PC-9 (cell line): ENCODE measurements at regions not wholly inside any gene's neighbourhood (a gene's known extent, or its start where the extent isn't known, plus 50 kb on each side); places are given as distances from the start of the nearest gene placed in this dataset.

ENCODE experiments used
- BruUV-seq: library from RNA; stranded (reverse); fragments of 400-500 nt; replicated peaks from 2 replicates; lab custom pipeline; 2021; lab: Mats Ljungman, UMichigan
- CTCF ChIA-PET: fragments of 300-600 bp; sonication (Branson Sonifier 250); formaldehyde crosslinking; loops from one replicate; lab custom pipeline; 2022; ENCODE audit warnings: antibody characterized with exemption; lab: Charles Lee
- POLR2A ChIA-PET: fragments of 300-600 bp; sonication (Branson Sonifier 250); formaldehyde crosslinking; loops from one replicate; lab custom pipeline; 2022; ENCODE audit warnings: antibody characterized with exemption; ENCODE audit not compliant: unreplicated experiment; lab: Charles Lee
- DNase-seq, 2 experiments: peaks; one replicate each; pipeline versions ENCODE4 v3.0.0 to v3.0.0-alpha.2; 2015 to 2022; ENCODE audit warnings: mixed read lengths in 1 of 2
- H2AFZ ChIP-seq: fragments of 200-600 bp; sonication (generic); 2 replicates; pipeline ENCODE4 v1.8.1; 2017; ENCODE audit warnings: antibody characterized with exemption
- H3F3A ChIP-seq: fragments of 200-600 bp; sonication (generic); 2 replicates; pipeline ENCODE4 v1.8.1; 2017; ENCODE audit warnings: antibody characterized with exemption, mild to moderate bottlenecking, low read depth; ENCODE audit not compliant: insufficient read depth
- H3K27ac ChIP-seq: fragments of 200-600 bp; sonication (generic); 2 replicates; pipeline ENCODE4 v1.6.1; 2016; ENCODE audit warnings: mixed run types
- H3K27me3 ChIP-seq: fragments of 200-600 bp; sonication (generic); 2 replicates; pipeline ENCODE4 v1.6.1; 2016; ENCODE audit warnings: low read depth, mixed run types; ENCODE audit not compliant: insufficient read depth
- H3K36me3 ChIP-seq: fragments of 200-600 bp; sonication (generic); 2 replicates; pipeline ENCODE4 v1.6.1; 2016; ENCODE audit warnings: low read depth, mixed run types
- H3K4me1 ChIP-seq: fragments of 200-600 bp; sonication (generic); replicated peaks from 2 replicates; pipeline ENCODE4 v1.6.1; 2016; ENCODE audit warnings: mixed run types; ENCODE audit not compliant: insufficient read depth
- H3K4me2 ChIP-seq: fragments of 200-600 bp; sonication (generic); 2 replicates; pipeline ENCODE4 v1.6.1; 2017; ENCODE audit warnings: mixed run types
- H3K4me3 ChIP-seq: fragments of 200-600 bp; sonication (generic); 2 replicates; pipeline ENCODE4 v1.6.1; 2016; ENCODE audit warnings: mixed run types
- H3K79me2 ChIP-seq: fragments of 200-600 bp; sonication (generic); 2 replicates; pipeline ENCODE4 v1.6.1; 2017; ENCODE audit warnings: low read depth, mixed run types
- H3K9me2 ChIP-seq: fragments of 200-600 bp; sonication (generic); 2 replicates; pipeline ENCODE4 v1.8.1; 2017; ENCODE audit warnings: mild to moderate bottlenecking; ENCODE audit not compliant: insufficient read depth
- H3K9me3 ChIP-seq: fragments of 200-600 bp; sonication (generic); 2 replicates; pipeline ENCODE4 v1.8.1; 2016; ENCODE audit warnings: low read depth; ENCODE audit not compliant: insufficient read depth
- H4K20me1 ChIP-seq: fragments of 200-600 bp; sonication (generic); 2 replicates; pipeline ENCODE4 v1.8.1; 2017; ENCODE audit not compliant: insufficient read depth
- EZH2 ChIP-seq: fragments of 200-600 bp; sonication (generic); IDR thresholded peaks from 2 replicates; pipeline ENCODE4 v1.8.0; 2017; ENCODE audit warnings: antibody characterized with exemption, low read depth
- intact Hi-C: fragments of 100-400 bp; cut with micrococcal nuclease; formaldehyde crosslinking; loops from one replicate; pipeline ENCODE4 v1.10.0; 2022; ENCODE audit not compliant: unreplicated experiment
- TF ChIP-seq, protein P1 (sequence below): fragments of 200-600 bp; sonication (generic); conservative IDR thresholded peaks from 2 replicates; pipeline ENCODE4 v1.6.1; 2017; ENCODE audit warnings: mixed run types, antibody characterized with exemption, mild to moderate bottlenecking, moderate library complexity

DNA sequence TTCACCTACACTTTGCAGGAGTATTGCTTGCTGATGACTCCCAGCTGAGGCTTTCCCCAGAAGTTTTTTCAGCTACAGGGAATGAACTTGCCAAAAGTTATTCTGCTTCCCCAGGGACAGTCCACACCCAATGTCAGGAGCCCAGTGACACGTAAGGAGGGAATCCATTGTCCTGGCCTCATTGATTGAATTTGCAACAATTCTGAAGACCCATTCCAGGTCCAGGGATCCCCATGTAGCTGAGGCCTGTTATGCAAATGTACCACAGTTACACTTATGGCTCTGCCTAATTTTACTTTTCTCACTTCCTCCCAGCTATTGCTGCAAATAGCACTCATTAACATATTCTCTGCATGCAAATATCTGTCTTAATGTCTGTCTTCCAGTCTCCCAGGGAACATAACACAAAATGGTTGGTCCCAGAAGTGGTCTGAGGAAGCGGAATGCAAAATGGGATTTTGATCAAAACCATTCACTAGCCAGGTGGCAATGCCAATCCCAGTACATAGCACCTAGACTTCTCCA lies 113.7 kb upstream of the ACTRT1 start:
- Histone ChIP-seq H3K4me3 (no peak overlapping the region), H3F3A (no peaks in the 10 kb centered on the region), H3K9me3 (no peaks in the 10 kb centered on the region), H3K4me2 (no peak overlapping the region), H3K79me2 (no peaks in the 10 kb centered on the region), H3K4me1 (no peaks in the 10 kb centered on the region), H3K36me3 (no peaks in the 10 kb centered on the region), H2AFZ (no peak overlapping the region), H3K9me2 (no peaks in the 10 kb centered on the region), H4K20me1 (no peaks in the 10 kb centered on the region), H3K27ac (no peak overlapping the region), H3K27me3 (no peaks in the 10 kb centered on the region)
- CTCF ChIA-PET, result no interaction called here
- intact Hi-C loops, result no loop called here
- TF ChIP-seq EZH2, result no peak
- TF ChIP-seq, protein P1, sequence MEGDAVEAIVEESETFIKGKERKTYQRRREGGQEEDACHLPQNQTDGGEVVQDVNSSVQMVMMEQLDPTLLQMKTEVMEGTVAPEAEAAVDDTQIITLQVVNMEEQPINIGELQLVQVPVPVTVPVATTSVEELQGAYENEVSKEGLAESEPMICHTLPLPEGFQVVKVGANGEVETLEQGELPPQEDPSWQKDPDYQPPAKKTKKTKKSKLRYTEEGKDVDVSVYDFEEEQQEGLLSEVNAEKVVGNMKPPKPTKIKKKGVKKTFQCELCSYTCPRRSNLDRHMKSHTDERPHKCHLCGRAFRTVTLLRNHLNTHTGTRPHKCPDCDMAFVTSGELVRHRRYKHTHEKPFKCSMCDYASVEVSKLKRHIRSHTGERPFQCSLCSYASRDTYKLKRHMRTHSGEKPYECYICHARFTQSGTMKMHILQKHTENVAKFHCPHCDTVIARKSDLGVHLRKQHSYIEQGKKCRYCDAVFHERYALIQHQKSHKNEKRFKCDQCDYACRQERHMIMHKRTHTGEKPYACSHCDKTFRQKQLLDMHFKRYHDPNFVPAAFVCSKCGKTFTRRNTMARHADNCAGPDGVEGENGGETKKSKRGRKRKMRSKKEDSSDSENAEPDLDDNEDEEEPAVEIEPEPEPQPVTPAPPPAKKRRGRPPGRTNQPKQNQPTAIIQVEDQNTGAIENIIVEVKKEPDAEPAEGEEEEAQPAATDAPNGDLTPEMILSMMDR, result no peak
- DNase-seq, result no peak
- POLR2A ChIA-PET, result no interaction called here
- BruUV-seq, result no TSS peak

DNA sequence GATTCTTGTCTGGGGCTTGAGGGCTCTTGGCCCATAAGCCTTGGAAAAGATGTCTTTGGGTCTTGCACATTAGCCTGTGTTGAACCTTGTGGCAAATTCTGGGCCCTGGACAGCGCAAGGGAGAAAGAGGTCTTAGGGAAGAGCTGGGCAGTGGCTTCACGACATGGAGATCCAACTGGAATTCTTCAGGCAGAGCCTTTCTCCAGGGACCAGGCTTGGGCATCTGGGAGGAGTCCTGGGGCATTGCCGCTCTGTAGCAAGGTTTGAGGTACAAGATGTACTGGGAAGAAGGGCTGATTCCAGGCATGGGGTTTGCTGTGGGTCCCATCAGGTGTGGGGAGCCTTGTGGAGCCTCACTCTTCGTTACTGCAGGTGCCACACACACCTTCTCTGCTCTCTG lies 104.0 kb upstream of the ACTRT1 start:
- H4K20me1 ChIP-seq, result no peaks in the 10 kb centered on the region
- H3K4me1 ChIP-seq, result no peaks in the 10 kb centered on the region
- H3F3A ChIP-seq, result no peaks in the 10 kb centered on the region
- no peaks in the 10 kb centered on the region for H3K9me3 ChIP-seq
- ChIA-PET POLR2A (no interaction called here), CTCF (no interaction called here)
- no peaks in the 10 kb centered on the region for H3K36me3 ChIP-seq
- no peak overlapping the region for H2AFZ ChIP-seq
- no peaks in the 10 kb centered on the region for H3K79me2 ChIP-seq
- H3K27me3 ChIP-seq, result no peaks in the 10 kb centered on the region
- TF ChIP-seq, protein P1, result no peak
- no peak for TF ChIP-seq EZH2
- no TSS peak for BruUV-seq
- H3K4me3 ChIP-seq, result no peak overlapping the region
- no peak for DNase-seq
- H3K27ac ChIP-seq, result no peak overlapping the region
- no peak overlapping the region for H3K4me2 ChIP-seq
- intact Hi-C loops, result no loop called here
- H3K9me2 ChIP-seq, result no peaks in the 10 kb centered on the region

DNA sequence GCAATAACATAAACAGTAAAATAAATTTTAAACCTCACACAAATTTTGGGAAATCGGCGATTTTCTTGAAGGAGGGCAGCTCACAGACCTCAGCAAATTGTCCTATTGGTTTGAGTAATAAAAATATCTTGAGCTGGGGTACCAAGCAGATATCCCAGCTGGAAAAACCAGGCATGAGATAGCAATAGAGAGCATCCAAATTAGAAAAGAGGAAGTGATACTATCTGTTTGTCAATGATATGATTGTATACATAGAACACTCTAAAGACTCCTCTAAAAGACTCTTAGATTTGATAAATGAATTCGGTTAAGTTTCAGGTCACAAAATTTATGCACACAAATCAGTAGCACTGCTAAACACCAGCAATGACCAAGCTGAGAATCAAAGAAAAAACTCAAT lies 90.5 kb upstream of the ACTRT1 start:
- BruUV-seq, result no TSS peak

More for the DNA sequence above, 90.5 kb upstream of the ACTRT1 start:
- ChIA-PET CTCF (no interaction called here), POLR2A (no interaction called here)
- no peaks in the 10 kb centered on the region for H3K36me3 ChIP-seq
- TF ChIP-seq EZH2, result no peak
- TF ChIP-seq, protein P1, result no peak
- intact Hi-C loops, result no loop called here
- no peaks in the 10 kb centered on the region for H4K20me1 ChIP-seq
- no peaks in the 10 kb centered on the region for H3K4me1 ChIP-seq
- H3F3A ChIP-seq, result no peaks in the 10 kb centered on the region
- no peak overlapping the region for H3K27ac ChIP-seq
- no peaks in the 10 kb centered on the region for H3K27me3 ChIP-seq
- H3K9me2 ChIP-seq, result no peaks in the 10 kb centered on the region
- H3K9me3 ChIP-seq, result 0 out of 2 replicates have a peak, but pooled peaks cover 5% of the 10 kb centered on the region
- H3K4me3 ChIP-seq, result no peak overlapping the region
- no peak for DNase-seq
- no peaks in the 10 kb centered on the region for H3K79me2 ChIP-seq
- no peak overlapping the region for H3K4me2 ChIP-seq
- H2AFZ ChIP-seq, result no peak overlapping the region
